ENCODE measurements at regions not wholly inside any gene's neighbourhood (a gene's known extent, or its start where the extent isn't known, plus 50 kb on each side); places are given as distances from the start of the nearest gene placed in this dataset.
A peak's percentile ranks its signal among the peaks of the same experiment; 100 is the strongest.

DNA sequence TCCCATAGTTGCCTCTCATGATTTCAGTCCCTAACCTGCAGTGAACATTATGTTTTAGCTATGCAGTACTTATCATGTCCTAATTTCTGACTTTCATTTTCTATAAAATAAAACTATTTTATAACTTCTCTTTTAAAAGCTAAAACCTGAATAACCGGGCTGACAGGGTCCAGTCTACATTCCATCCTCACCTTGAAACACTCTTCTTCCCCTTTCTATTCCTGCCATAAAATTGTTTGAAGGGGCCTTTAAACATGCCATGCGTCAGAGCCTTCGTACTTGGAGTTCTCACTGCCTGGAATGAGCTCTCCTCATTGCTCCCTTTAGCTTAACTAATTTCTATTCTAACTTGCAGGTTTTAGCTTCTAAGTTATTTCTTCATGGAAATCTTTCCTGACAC, 143.0 kb upstream of the PRLR start:
- ChIA-PET POLR2A (ENCODE audit: unreplicated experiment) (no interaction called here), CTCF (no interaction called here)
- no peaks in the 10 kb centered on the region for H4K20me1 ChIP-seq (ENCODE audit: low read length)
- TF ChIP-seq, protein P1, sequence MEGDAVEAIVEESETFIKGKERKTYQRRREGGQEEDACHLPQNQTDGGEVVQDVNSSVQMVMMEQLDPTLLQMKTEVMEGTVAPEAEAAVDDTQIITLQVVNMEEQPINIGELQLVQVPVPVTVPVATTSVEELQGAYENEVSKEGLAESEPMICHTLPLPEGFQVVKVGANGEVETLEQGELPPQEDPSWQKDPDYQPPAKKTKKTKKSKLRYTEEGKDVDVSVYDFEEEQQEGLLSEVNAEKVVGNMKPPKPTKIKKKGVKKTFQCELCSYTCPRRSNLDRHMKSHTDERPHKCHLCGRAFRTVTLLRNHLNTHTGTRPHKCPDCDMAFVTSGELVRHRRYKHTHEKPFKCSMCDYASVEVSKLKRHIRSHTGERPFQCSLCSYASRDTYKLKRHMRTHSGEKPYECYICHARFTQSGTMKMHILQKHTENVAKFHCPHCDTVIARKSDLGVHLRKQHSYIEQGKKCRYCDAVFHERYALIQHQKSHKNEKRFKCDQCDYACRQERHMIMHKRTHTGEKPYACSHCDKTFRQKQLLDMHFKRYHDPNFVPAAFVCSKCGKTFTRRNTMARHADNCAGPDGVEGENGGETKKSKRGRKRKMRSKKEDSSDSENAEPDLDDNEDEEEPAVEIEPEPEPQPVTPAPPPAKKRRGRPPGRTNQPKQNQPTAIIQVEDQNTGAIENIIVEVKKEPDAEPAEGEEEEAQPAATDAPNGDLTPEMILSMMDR (conservative IDR thresholded peaks at IDR 0.05; ENCODE audit: low read depth, low read length), result no peak
- no peaks in the 10 kb centered on the region for H3K36me3 ChIP-seq (ENCODE audit: low read depth, low read length)
- H3K4me1 ChIP-seq (ENCODE audit: insufficient read depth, low read length), result peaks cover 5% of the 10 kb centered on the region; the same call in 1 of the 2 replicates
- no peaks in the 10 kb centered on the region for H3F3A ChIP-seq (ENCODE audit: low read length, unreplicated experiment)
- no peaks in the 10 kb centered on the region for H3K79me2 ChIP-seq (ENCODE audit: low read length)
- ATAC-seq (no peak), DNase-seq (peak; percentile 44)
- H3K27me3 ChIP-seq (ENCODE audit: low read length), result peaks cover 47% of the 10 kb centered on the region
- intact Hi-C loops (cut with micrococcal nuclease), result no loop called here
- no peaks in the 10 kb centered on the region for H3K9me3 ChIP-seq (ENCODE audit: low read length)
- H2AFZ ChIP-seq (ENCODE audit: low read length), result no peak overlapping the region
- H3K9ac ChIP-seq (ENCODE audit: low read length), result no peak overlapping the region
- H3K4me3 ChIP-seq (ENCODE audit: low read length), result no peak overlapping the region
- no peaks in the 10 kb centered on the region for H3K9me2 ChIP-seq (replicated peaks; ENCODE audit: low read length)
- no peak overlapping the region for H3K27ac ChIP-seq (ENCODE audit: low read length)
- BruUV-seq (replicated peaks), result no TSS peak
- no peak overlapping the region for H3K4me2 ChIP-seq (ENCODE audit: low read length)

- Histone ChIP-seq H3K9me3 (ENCODE audit: low read length) (no peaks in the 10 kb centered on the region), H3K9ac (ENCODE audit: low read length) (no peak overlapping the region), H3K27me3 (ENCODE audit: low read length) (peaks cover 41% of the 10 kb centered on the region), H4K20me1 (ENCODE audit: low read length) (no peaks in the 10 kb centered on the region), H3K4me1 (ENCODE audit: insufficient read depth, low read length) (peaks cover 5% of the 10 kb centered on the region; the same call in 1 of the 2 replicates), H3K27ac (ENCODE audit: low read length) (no peak overlapping the region), H2AFZ (ENCODE audit: low read length) (no peak overlapping the region), H3K36me3 (ENCODE audit: low read depth, low read length) (no peaks in the 10 kb centered on the region), H3F3A (ENCODE audit: low read length, unreplicated experiment) (no peaks in the 10 kb centered on the region), H3K9me2 (replicated peaks; ENCODE audit: low read length) (no peaks in the 10 kb centered on the region), H3K4me2 (ENCODE audit: low read length) (no peak overlapping the region), H3K79me2 (ENCODE audit: low read length) (no peaks in the 10 kb centered on the region), H3K4me3 (ENCODE audit: low read length) (no peak overlapping the region)
- TF ChIP-seq EZH2 (IDR thresholded peaks at IDR 0.05; ENCODE audit: low read length, unreplicated experiment), result no peak
- TF ChIP-seq EZH2phosphoT487 (IDR thresholded peaks at IDR 0.05; ENCODE audit: borderline replicate concordance, low read length), result no peak
- CTCF ChIA-PET, result no interaction called here
- intact Hi-C loops (cut with micrococcal nuclease), result no loop called here
- POLR2A ChIA-PET (ENCODE audit: unreplicated experiment), result no interaction called here
- BruUV-seq (replicated peaks), result no TSS peak
- DNase-seq (no peak), ATAC-seq (no peak)
Observed at GRCh38 chr5:35372482-35372881, 142.2 kb upstream of the PRLR start.

DNA sequence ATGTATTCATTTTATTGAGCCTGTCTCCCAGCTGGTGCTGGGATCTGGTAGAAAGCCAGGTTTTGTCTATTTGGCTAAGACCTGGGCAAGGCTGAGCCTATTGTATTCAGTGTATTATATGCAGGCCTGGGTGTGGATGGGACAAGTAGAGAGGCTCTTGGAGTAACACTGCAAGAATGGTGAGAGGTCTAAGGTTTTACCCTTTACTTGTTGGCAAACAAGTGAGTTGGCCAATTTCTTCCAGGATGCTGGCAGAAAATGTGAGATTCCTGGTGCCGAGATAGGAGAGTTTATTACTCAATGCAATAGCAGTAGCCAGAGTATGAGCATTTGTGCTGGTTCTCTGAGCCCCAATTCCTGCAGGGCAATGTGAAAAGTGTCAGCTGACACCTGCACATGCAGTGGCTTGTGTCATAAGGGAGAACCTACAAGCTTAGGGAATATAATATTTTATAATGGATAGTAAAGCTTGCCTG, 141.7 kb upstream of the PRLR start:
- no peak for ATAC-seq
- no peak overlapping the region for H3K9ac ChIP-seq (ENCODE audit: low read length)
- H3K9me2 ChIP-seq (replicated peaks; ENCODE audit: low read length), result no peaks in the 10 kb centered on the region
- peaks cover 5% of the 10 kb centered on the region; the same call in 1 of the 2 replicates for H3K4me1 ChIP-seq (ENCODE audit: insufficient read depth, low read length)
- no peaks in the 10 kb centered on the region for H4K20me1 ChIP-seq (ENCODE audit: low read length)
- no peak overlapping the region for H3K4me2 ChIP-seq (ENCODE audit: low read length)
- no peaks in the 10 kb centered on the region for H3K36me3 ChIP-seq (ENCODE audit: low read depth, low read length)
- H3K9me3 ChIP-seq (ENCODE audit: low read length), result no peaks in the 10 kb centered on the region
- H3K79me2 ChIP-seq (ENCODE audit: low read length), result no peaks in the 10 kb centered on the region
- H3K27me3 ChIP-seq (ENCODE audit: low read length), result peaks cover 40% of the 10 kb centered on the region
- CTCF ChIA-PET, result no interaction called here
- H2AFZ ChIP-seq (ENCODE audit: low read length), result no peak overlapping the region
- no TSS peak for BruUV-seq (replicated peaks)
- TF ChIP-seq EZH2 (IDR thresholded peaks at IDR 0.05; ENCODE audit: low read length, unreplicated experiment), result no peak
- TF ChIP-seq EZH2phosphoT487 (IDR thresholded peaks at IDR 0.05; ENCODE audit: borderline replicate concordance, low read length), result no peak
- TF ChIP-seq, protein P1 (conservative IDR thresholded peaks at IDR 0.05; ENCODE audit: low read depth, low read length), result no peak
- POLR2A ChIA-PET (ENCODE audit: unreplicated experiment), result no interaction called here
- no peaks in the 10 kb centered on the region for H3F3A ChIP-seq (ENCODE audit: low read length, unreplicated experiment)
- DNase-seq, result no peak
- intact Hi-C loops (cut with micrococcal nuclease), result no loop called here
- H3K4me3 ChIP-seq (ENCODE audit: low read length), result no peak overlapping the region
- H3K27ac ChIP-seq (ENCODE audit: low read length), result no peak overlapping the region

Measured in PC-3 (cell line).